Heart left ventricle (tissue), 13 donors: ENCODE measurements at regions not wholly inside any gene's neighbourhood (a gene's known extent, or its start where the extent isn't known, plus 50 kb on each side); places are given as distances from the start of the nearest gene placed in this dataset.

Experiments used
- POLR2A ChIP-seq, 2 donors: fragments of 450-650 bp; IDR thresholded peaks; one replicate each; pipeline ENCODE4 v1.6.1; 2017; ENCODE audit warnings: antibody characterized with exemption in 2 of 2, mild to moderate bottlenecking in 2 of 2, moderate library complexity in 2 of 2
- TF ChIP-seq, protein P1 (sequence below), 12 donors: fragments of 200-600 bp; sonication (generic) in 4 of 12; IDR thresholded peaks; one replicate each; pipeline versions ENCODE4 v1.5.0 to v1.8.0; 2018 to 2022; ENCODE audit warnings: antibody characterized with exemption in 12 of 12, mild to moderate bottlenecking in 5 of 12
- donor health status: ischemic (EF 13 %, LVEDD 7.1; RV severe dilation, severe dysfunction).
- donor health status: DM: no; HTN: yes; CAD: no.
- donor health status: DM: no; HTN: no; CAD: no.
- donor health status: ischemic (EF 25% LVEDD 6.9; RV normal size, moderate dysfunction).
- donor health status: ischemic (EF 25% LVEDD 5.7; RV mildly dilated, moderate dysfunction).
- donor health status: ischemic (EF 35%, LVEDD 5.7; RV mildly dilated, moderate dysfunction).
- donor health status: nonischemic (EF 11% LVEDD 7.7; RV severe dilation, severe dysfunction).
- donor health status: DM: yes; HTN: yes; CAD: no.
- donor health status: PGD.
- donor health status: ischemic (EF 29% LVEDD 5.4; RV normal size, mild dysfunction).
- donor health status: nonischemic (EF 23%, LVEDD 6.1; RV moderate dilation, normal function).

DNA sequence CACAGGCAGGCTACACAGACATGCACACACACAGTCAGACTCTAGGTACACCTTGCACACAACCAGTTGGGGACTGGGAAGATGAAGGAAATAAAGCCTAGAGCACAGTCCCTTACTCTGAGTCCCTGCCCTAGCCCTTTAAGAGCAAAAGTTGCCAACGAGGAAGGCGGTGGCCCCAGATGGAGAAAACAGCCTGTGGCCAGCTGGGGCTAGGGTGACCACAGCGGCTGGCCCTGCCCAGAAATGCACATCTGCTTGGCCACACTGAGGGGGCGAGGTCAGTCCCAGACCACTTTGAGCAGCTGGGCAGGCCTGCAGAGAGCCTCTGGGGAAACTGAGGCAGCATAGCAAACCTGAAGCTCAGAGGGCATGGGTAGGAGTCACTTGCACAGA is 52.3 kb downstream of the PTPRS start:
- TF ChIP-seq, protein P1, sequence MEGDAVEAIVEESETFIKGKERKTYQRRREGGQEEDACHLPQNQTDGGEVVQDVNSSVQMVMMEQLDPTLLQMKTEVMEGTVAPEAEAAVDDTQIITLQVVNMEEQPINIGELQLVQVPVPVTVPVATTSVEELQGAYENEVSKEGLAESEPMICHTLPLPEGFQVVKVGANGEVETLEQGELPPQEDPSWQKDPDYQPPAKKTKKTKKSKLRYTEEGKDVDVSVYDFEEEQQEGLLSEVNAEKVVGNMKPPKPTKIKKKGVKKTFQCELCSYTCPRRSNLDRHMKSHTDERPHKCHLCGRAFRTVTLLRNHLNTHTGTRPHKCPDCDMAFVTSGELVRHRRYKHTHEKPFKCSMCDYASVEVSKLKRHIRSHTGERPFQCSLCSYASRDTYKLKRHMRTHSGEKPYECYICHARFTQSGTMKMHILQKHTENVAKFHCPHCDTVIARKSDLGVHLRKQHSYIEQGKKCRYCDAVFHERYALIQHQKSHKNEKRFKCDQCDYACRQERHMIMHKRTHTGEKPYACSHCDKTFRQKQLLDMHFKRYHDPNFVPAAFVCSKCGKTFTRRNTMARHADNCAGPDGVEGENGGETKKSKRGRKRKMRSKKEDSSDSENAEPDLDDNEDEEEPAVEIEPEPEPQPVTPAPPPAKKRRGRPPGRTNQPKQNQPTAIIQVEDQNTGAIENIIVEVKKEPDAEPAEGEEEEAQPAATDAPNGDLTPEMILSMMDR (IDR thresholded peaks at IDR 0.05): no peak
- TF ChIP-seq POLR2A (IDR thresholded peaks at IDR 0.05): no peak
